Inferior parietal cortex (tissue), 1 donor: ENCODE measurements at regions not wholly inside any gene's neighbourhood (a gene's known extent, or its start where the extent isn't known, plus 50 kb on each side); places are given as distances from the start of the nearest gene placed in this dataset.
"Not testable (repeated sequence)": the region's sequence is repeated elsewhere in the genome, so short reads cannot be mapped to it uniquely, and the experiment has no call there.

ENCODE experiments used
- DNase-seq: peaks from one replicate; pipeline ENCODE4 v3.0.0-alpha.2; 2016; ENCODE audit errors: extremely low spot score

GRCh38 chr10:37474645-37475044 lies 349.2 kb downstream of the ANKRD30A start:
- DNase-seq: no peak

- DNase-seq: no peak
Observed at GRCh38 chr10:37473906-37474305, 348.5 kb downstream of the ANKRD30A start.

GRCh38 chr10:37467246-37467645 lies 341.8 kb downstream of the ANKRD30A start:
- no peak for DNase-seq

GRCh38 chr10:37456456-37456855 lies 331.1 kb downstream of the ANKRD30A start:
- DNase-seq: no peak

GRCh38 chr10:37448161-37448560 lies 322.8 kb downstream of the ANKRD30A start:
- no peak for DNase-seq

GRCh38 chr10:37442882-37443281 lies 317.5 kb downstream of the ANKRD30A start:
- DNase-seq: no peak

- DNase-seq: not testable (repeated sequence)
Observed at GRCh38 chr10:37441224-37441623, 315.8 kb downstream of the ANKRD30A start.

- DNase-seq: no peak
Observed at GRCh38 chr10:37439826-37440225, 314.4 kb downstream of the ANKRD30A start.

GRCh38 chr10:37436357-37436756 lies 311.0 kb downstream of the ANKRD30A start:
- no peak for DNase-seq

- no peak for DNase-seq
Observed at GRCh38 chr10:37434091-37434490, 308.7 kb downstream of the ANKRD30A start.
